AG09319 (cell line): ENCODE measurements at regions not wholly inside any gene's neighbourhood (a gene's known extent, or its start where the extent isn't known, plus 50 kb on each side); places are given as distances from the start of the nearest gene placed in this dataset.

Experiments used
- DNase-seq: peaks from one replicate; pipeline ENCODE4 v3.0.0-alpha.2; 2010; ENCODE audit warnings: low read depth; ENCODE audit errors: extremely low read depth
- CTCF ChIP-seq: IDR thresholded peaks from 2 replicates; pipeline ENCODE4 v1.5.1; 2011; ENCODE audit warnings: low read depth, mild to moderate bottlenecking, inconsistent platforms, low read length, moderate library complexity

- DNase-seq: no peak
- TF ChIP-seq CTCF: no peak
Measured at GRCh38 chr13:106028911-106029310, 506.6 kb downstream of the EFNB2 start.

GRCh38 chr13:106011600-106011999 is 523.9 kb downstream of the EFNB2 start:
- no peak for DNase-seq
- TF ChIP-seq CTCF: no peak

- no peak for DNase-seq
- TF ChIP-seq CTCF: no peak
Measured at GRCh38 chr13:106010836-106011235, 524.6 kb downstream of the EFNB2 start.

GRCh38 chr13:106008540-106008939 is 526.9 kb downstream of the EFNB2 start:
- no peak for DNase-seq
- no peak for TF ChIP-seq CTCF

GRCh38 chr13:106007156-106007555 is 528.3 kb downstream of the EFNB2 start:
- TF ChIP-seq CTCF: no peak
- DNase-seq: no peak

- TF ChIP-seq CTCF: no peak
- no peak for DNase-seq
Measured at GRCh38 chr13:106003651-106004050, 531.8 kb downstream of the EFNB2 start.

- TF ChIP-seq CTCF: no peak
Measured at GRCh38 chr13:106001443-106001842, 534.0 kb downstream of the EFNB2 start.

More at GRCh38 chr13:106001443-106001842, 534.0 kb downstream of the EFNB2 start:
- no peak for DNase-seq
